ENCODE measurements at regions not wholly inside any gene's neighbourhood (a gene's known extent, or its start where the extent isn't known, plus 50 kb on each side); places are given as distances from the start of the nearest gene placed in this dataset.

- TF ChIP-seq POLR2AphosphoS5 (IDR thresholded peaks at IDR 0.05) = no peak
- TF ChIP-seq, protein P1, sequence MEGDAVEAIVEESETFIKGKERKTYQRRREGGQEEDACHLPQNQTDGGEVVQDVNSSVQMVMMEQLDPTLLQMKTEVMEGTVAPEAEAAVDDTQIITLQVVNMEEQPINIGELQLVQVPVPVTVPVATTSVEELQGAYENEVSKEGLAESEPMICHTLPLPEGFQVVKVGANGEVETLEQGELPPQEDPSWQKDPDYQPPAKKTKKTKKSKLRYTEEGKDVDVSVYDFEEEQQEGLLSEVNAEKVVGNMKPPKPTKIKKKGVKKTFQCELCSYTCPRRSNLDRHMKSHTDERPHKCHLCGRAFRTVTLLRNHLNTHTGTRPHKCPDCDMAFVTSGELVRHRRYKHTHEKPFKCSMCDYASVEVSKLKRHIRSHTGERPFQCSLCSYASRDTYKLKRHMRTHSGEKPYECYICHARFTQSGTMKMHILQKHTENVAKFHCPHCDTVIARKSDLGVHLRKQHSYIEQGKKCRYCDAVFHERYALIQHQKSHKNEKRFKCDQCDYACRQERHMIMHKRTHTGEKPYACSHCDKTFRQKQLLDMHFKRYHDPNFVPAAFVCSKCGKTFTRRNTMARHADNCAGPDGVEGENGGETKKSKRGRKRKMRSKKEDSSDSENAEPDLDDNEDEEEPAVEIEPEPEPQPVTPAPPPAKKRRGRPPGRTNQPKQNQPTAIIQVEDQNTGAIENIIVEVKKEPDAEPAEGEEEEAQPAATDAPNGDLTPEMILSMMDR (IDR thresholded peaks at IDR 0.05) = no peak
- TF ChIP-seq POLR2A (IDR thresholded peaks at IDR 0.05) = no peak
These were observed 297.4 kb upstream of the SFSWAP start for GRCh38 chr12:131413471-131413870.
